Peyer's patch (tissue), 4 donors: ENCODE measurements at regions not wholly inside any gene's neighbourhood (a gene's known extent, or its start where the extent isn't known, plus 50 kb on each side); places are given as distances from the start of the nearest gene placed in this dataset.

ENCODE experiments used
- POLR2A ChIP-seq, 2 donors: fragments of 450-650 bp; IDR thresholded peaks; one replicate each; pipeline ENCODE4 v1.5.1; 2017; ENCODE audit warnings: antibody characterized with exemption in 2 of 2, mild to moderate bottlenecking in 2 of 2, moderate library complexity in 2 of 2
- TF ChIP-seq, protein P1 (sequence below), 6 experiments: fragments of 450-650 bp in 4 of 6; fragments of 200-600 bp in 2 of 6; sonication (generic) in 1 of 6; IDR thresholded peaks; one replicate each; pipeline ENCODE4 v1.5.1; 2017 to 2019; ENCODE audit warnings: antibody characterized with exemption in 6 of 6, mild to moderate bottlenecking in 3 of 6, moderate library complexity in 1 of 6

DNA sequence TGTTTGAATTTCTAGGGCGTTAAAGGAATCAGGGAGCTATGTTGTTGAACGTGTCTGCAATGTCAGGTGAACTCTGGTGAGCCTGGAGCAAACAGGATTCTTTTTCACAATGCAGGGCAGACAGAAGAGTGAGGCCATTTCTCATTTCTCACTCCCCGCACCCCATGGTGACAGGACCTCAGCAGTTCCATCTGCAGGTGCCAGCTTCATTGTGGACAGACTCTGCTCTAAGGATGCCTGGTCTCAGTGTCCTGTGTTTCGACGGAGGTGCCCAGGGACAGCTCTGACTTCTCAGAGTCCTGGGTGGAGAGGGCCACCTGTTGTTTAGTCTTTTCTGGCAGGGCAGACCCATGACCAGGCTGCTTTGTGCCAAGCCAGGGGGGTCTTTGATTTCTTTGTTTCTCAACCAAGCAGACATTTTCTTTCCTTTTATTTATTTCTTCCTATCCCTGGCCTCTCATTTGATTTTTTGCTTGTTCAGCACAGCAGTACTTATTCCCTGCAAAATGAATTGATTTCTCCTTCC lies 201.5 kb downstream of the RNF144A start:
- TF ChIP-seq, protein P1, sequence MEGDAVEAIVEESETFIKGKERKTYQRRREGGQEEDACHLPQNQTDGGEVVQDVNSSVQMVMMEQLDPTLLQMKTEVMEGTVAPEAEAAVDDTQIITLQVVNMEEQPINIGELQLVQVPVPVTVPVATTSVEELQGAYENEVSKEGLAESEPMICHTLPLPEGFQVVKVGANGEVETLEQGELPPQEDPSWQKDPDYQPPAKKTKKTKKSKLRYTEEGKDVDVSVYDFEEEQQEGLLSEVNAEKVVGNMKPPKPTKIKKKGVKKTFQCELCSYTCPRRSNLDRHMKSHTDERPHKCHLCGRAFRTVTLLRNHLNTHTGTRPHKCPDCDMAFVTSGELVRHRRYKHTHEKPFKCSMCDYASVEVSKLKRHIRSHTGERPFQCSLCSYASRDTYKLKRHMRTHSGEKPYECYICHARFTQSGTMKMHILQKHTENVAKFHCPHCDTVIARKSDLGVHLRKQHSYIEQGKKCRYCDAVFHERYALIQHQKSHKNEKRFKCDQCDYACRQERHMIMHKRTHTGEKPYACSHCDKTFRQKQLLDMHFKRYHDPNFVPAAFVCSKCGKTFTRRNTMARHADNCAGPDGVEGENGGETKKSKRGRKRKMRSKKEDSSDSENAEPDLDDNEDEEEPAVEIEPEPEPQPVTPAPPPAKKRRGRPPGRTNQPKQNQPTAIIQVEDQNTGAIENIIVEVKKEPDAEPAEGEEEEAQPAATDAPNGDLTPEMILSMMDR (IDR thresholded peaks at IDR 0.05), result no peak
- no peak for TF ChIP-seq POLR2A (IDR thresholded peaks at IDR 0.05)
